IMR-90 (cell line): ENCODE measurements at regions not wholly inside any gene's neighbourhood (a gene's known extent, or its start where the extent isn't known, plus 50 kb on each side); places are given as distances from the start of the nearest gene placed in this dataset.
A peak's percentile ranks its signal among the peaks of the same experiment; 100 is the strongest.

Experiments
- ATAC-seq: fragments of 200-7000 bp; cut with Tn5 transposase; 2 replicates; pipeline ENCODE4 v1.9.1; 2020; ENCODE audit warnings: low read depth, mild to moderate bottlenecking, moderate library complexity
- BruUV-seq: library from RNA; stranded (reverse); fragments of 400-500 nt; replicated peaks from 2 replicates; lab custom pipeline; 2021; lab: Mats Ljungman, UMichigan
- CTCF ChIA-PET: fragments of 300-600 bp; formaldehyde crosslinking; extraction: SDS; loops from one replicate; lab custom pipeline; 2021; ENCODE audit warnings: antibody characterized with exemption; lab: Yijun Ruan, JAX
- POLR2A ChIA-PET: fragments of 300-600 bp; sonication (Branson Sonifier 250); formaldehyde crosslinking; loops from one replicate; lab custom pipeline; 2022; ENCODE audit warnings: antibody characterized with exemption; ENCODE audit not compliant: unreplicated experiment; lab: Charles Lee
- DNase-seq: peaks from one replicate; pipeline ENCODE4 v3.0.0; 2013
- H2AFZ ChIP-seq: replicated peaks from 2 replicates; pipeline ENCODE3; 2013; ENCODE audit warnings: low read length, mild to moderate bottlenecking; ENCODE audit not compliant: poor library complexity
- H2AK5ac ChIP-seq: 2 replicates; pipeline ENCODE4 v1.6.1; 2013; ENCODE audit warnings: low read depth, low read length, inconsistent platforms
- H2AK9ac ChIP-seq: replicated peaks from 2 replicates; pipeline ENCODE3; 2013; ENCODE audit warnings: mild to moderate bottlenecking, low read depth, low read length, moderate library complexity; ENCODE audit not compliant: poor library complexity
- H2BK120ac ChIP-seq: 2 replicates; pipeline ENCODE4 v1.6.1; 2013; ENCODE audit warnings: low read depth, low read length, inconsistent platforms
- H2BK15ac ChIP-seq: 3 replicates; pipeline ENCODE4 v1.6.1; 2013; ENCODE audit warnings: low read depth, low read length, inconsistent platforms
- H2BK20ac ChIP-seq: 2 replicates; pipeline ENCODE4 v1.6.1; 2013; ENCODE audit warnings: low read depth, mild to moderate bottlenecking, inconsistent platforms, low read length, moderate library complexity
- H2BK5ac ChIP-seq: 2 replicates; pipeline ENCODE4 v1.6.1; 2013; ENCODE audit warnings: mild to moderate bottlenecking, low read depth, low read length, inconsistent platforms; ENCODE audit not compliant: poor library complexity, severe bottlenecking
- H3K14ac ChIP-seq: replicated peaks from 2 replicates; pipeline ENCODE4 v1.6.1; 2013; ENCODE audit warnings: low read depth, low read length, inconsistent platforms
- H3K18ac ChIP-seq: 2 replicates; pipeline ENCODE4 v1.6.1; 2013; ENCODE audit warnings: low read depth, low read length, control low read depth
- H3K23ac ChIP-seq: 2 replicates; pipeline ENCODE4 v1.6.1; 2013; ENCODE audit warnings: low read depth, low read length, inconsistent platforms
- H3K27ac ChIP-seq: 2 replicates; pipeline ENCODE4 v1.5.1; 2013; ENCODE audit warnings: mild to moderate bottlenecking, control low read depth, low read length; ENCODE audit not compliant: insufficient read depth
- H3K27me3 ChIP-seq: 2 replicates; pipeline ENCODE4 v1.6.1; 2013; ENCODE audit warnings: low read length; ENCODE audit not compliant: control insufficient read depth, insufficient read depth
- H3K36me3 ChIP-seq: 2 replicates; pipeline ENCODE4 v1.6.1; 2013; ENCODE audit warnings: low read length, mixed read lengths; ENCODE audit not compliant: control insufficient read depth, insufficient read depth
- H3K4ac ChIP-seq: 2 replicates; pipeline ENCODE4 v1.6.1; 2013; ENCODE audit warnings: low read depth, low read length, inconsistent platforms
- H3K4me1 ChIP-seq: 2 replicates; pipeline ENCODE4 v1.6.1; 2013; ENCODE audit warnings: low read length, mixed read lengths; ENCODE audit not compliant: control insufficient read depth, insufficient read depth
- H3K4me2 ChIP-seq: 2 replicates; pipeline ENCODE4 v1.6.1; 2013; ENCODE audit warnings: low read depth, mild to moderate bottlenecking, control low read depth, low read length, moderate library complexity
- H3K4me3 ChIP-seq: 2 replicates; pipeline ENCODE4 v1.5.1; 2013; ENCODE audit warnings: low read depth, mild to moderate bottlenecking, control low read depth, low read length, moderate library complexity; ENCODE audit not compliant: insufficient read depth
- H3K56ac ChIP-seq: 2 replicates; pipeline ENCODE4 v1.6.1; 2013; ENCODE audit warnings: low read length, inconsistent platforms; ENCODE audit not compliant: insufficient read depth; ENCODE audit errors: extremely low read depth
- H3K79me1 ChIP-seq, 2 experiments: 2 replicates each; pipeline ENCODE4 v1.6.1; 2013; ENCODE audit warnings: low read length in 2 of 2, inconsistent platforms in 1 of 2, low read depth in 1 of 2
- H3K9ac ChIP-seq: 2 replicates; pipeline ENCODE4 v1.6.1; 2013; ENCODE audit warnings: low read depth, low read length, control low read depth
- H3K9me1 ChIP-seq: 2 replicates; pipeline ENCODE4 v1.6.1; 2013; ENCODE audit warnings: low read length, inconsistent platforms; ENCODE audit not compliant: insufficient read depth
- H3K9me3 ChIP-seq: 2 replicates; pipeline ENCODE4 v1.6.1; 2013; ENCODE audit warnings: low read length; ENCODE audit not compliant: control insufficient read depth, insufficient read depth
- H4K20me1 ChIP-seq: 2 replicates; pipeline ENCODE4 v1.6.1; 2013; ENCODE audit warnings: low read length, inconsistent platforms; ENCODE audit not compliant: insufficient read depth
- H4K5ac ChIP-seq: 2 replicates; pipeline ENCODE4 v1.6.1; 2013; ENCODE audit warnings: mild to moderate bottlenecking, low read depth, low read length, control low read depth
- H4K8ac ChIP-seq, 2 experiments: 2 replicates each; pipeline ENCODE4 v1.6.1; 2013; ENCODE audit warnings: low read depth in 2 of 2, low read length in 2 of 2, control low read depth in 1 of 2, inconsistent platforms in 1 of 2
- H4K91ac ChIP-seq: 2 replicates; pipeline ENCODE4 v1.6.1; 2013; ENCODE audit warnings: low read depth, low read length, inconsistent platforms; ENCODE audit not compliant: insufficient read depth
- CEBPB ChIP-seq: IDR thresholded peaks from 2 replicates; pipeline ENCODE4 v1.6.1; 2012; ENCODE audit warnings: low read depth, low read length, improper control_type of control experiment
- CHD1 ChIP-seq: IDR thresholded peaks from 2 replicates; pipeline ENCODE4 v1.6.1; 2012; ENCODE audit warnings: low read depth, low read length, improper control_type of control experiment
- FOS ChIP-seq: fragments of 150-350 bp; IDR thresholded peaks from 2 replicates; pipeline ENCODE4 v1.6.1; 2016; ENCODE audit warnings: low read depth, low read length
- MAFK ChIP-seq: IDR thresholded peaks from 2 replicates; pipeline ENCODE4 v1.6.1; 2012; ENCODE audit warnings: low read depth, low read length, improper control_type of control experiment
- MAZ ChIP-seq: IDR thresholded peaks from 2 replicates; pipeline ENCODE4 v1.6.1; 2012; ENCODE audit warnings: low read depth, mild to moderate bottlenecking, low read length, improper control_type of control experiment, moderate library complexity, borderline replicate concordance
- MXI1 ChIP-seq: IDR thresholded peaks from 2 replicates; pipeline ENCODE4 v1.6.1; 2012; ENCODE audit warnings: low read depth, mild to moderate bottlenecking, low read length, moderate library complexity, borderline replicate concordance
- NFE2L2 ChIP-seq: fragments of 150-350 bp; IDR thresholded peaks from 2 replicates; pipeline ENCODE4 v1.6.1; 2016; ENCODE audit warnings: low read depth, mild to moderate bottlenecking, low read length
- POLR2A ChIP-seq: IDR thresholded peaks from 2 replicates; pipeline ENCODE4 v1.6.1; 2012; ENCODE audit warnings: mild to moderate bottlenecking, low read depth, low read length
- RAD21 ChIP-seq: IDR thresholded peaks from 2 replicates; pipeline ENCODE4 v1.6.1; 2012; ENCODE audit warnings: low read length, improper control_type of control experiment
- RFX5 ChIP-seq: IDR thresholded peaks from 2 replicates; pipeline ENCODE4 v1.8.0; 2012; ENCODE audit warnings: low read depth, mild to moderate bottlenecking, low read length, moderate library complexity
- SMC3 ChIP-seq: fragments of 150-350 bp; IDR thresholded peaks from 2 replicates; pipeline ENCODE4 v1.6.1; 2016; ENCODE audit warnings: low read depth, mild to moderate bottlenecking, antibody characterized with exemption, low read length, moderate library complexity
- WGBS, 2 experiments: methylation state at CpG; one replicate each; pipeline versions ENCODE4 v1.1.5 to v1.1.7; 2013; ENCODE audit warnings: missing lambda C conversion rate in 2 of 2; ENCODE audit not compliant: insufficient read length in 1 of 2; ENCODE audit errors: extremely low coverage in 2 of 2; 5-methylcytosine and 5-hydroxymethylcytosine counted together
- dilution Hi-C: fragments of 300-500 bp; cut with HindIII; formaldehyde crosslinking; loops from one replicate; pipeline ENCODE4 v1.14.3; 2018; ENCODE audit warnings: low sequenced_read_pairs; ENCODE audit not compliant: unreplicated experiment
- in situ Hi-C: fragments of 300-500 bp; cut with MboI; formaldehyde crosslinking; loops from 3 replicates; pipeline ENCODE4 v1.14.3; 2019; ENCODE audit warnings: low sequenced_read_pairs, inconsistent platforms, mixed read lengths
- intact Hi-C: fragments of 100-400 bp; cut with micrococcal nuclease; formaldehyde crosslinking; loops from 2 replicates; pipeline ENCODE4 v1.10.0; 2022
- TF ChIP-seq, protein P1 (sequence below): conservative IDR thresholded peaks from 2 replicates; pipeline ENCODE4 v1.5.1; 2012; ENCODE audit warnings: mild to moderate bottlenecking, low read depth, low read length, improper control_type of control experiment
- TF ChIP-seq, protein P2 (sequence below): fragments of 150-350 bp; IDR thresholded peaks from 2 replicates; pipeline ENCODE4 v1.6.1; 2016; ENCODE audit warnings: low read depth, mild to moderate bottlenecking, low read length, moderate library complexity, borderline replicate concordance
- TF ChIP-seq, protein P3 (sequence below): fragments of 150-350 bp; IDR thresholded peaks from 2 replicates; pipeline ENCODE4 v1.6.1; 2017; ENCODE audit warnings: mild to moderate bottlenecking, antibody characterized with exemption, low read length, low read depth

DNA sequence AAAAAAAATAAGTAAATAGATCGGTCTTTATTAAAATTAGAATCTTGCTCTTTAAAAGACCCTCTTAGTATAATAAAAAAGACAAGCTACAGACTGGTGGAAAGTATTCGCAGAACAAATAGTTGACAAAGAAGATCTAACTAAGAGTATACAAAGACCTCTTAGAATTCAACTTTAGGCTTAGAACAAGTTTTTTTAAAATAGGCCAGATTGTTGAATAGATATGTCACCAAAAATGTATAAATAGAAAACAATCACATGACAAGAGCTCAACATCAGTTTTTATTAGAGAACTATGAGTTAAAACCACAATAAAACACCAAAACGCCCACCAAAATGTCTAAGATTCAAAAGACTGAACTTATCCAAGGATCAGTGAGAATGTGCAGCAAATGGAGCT, 632.7 kb upstream of the PTCHD4 start:
- Histone ChIP-seq H3K27me3 (no peaks in the 10 kb centered on the region), H3K14ac (no peak overlapping the region; the same call in 1 of the 2 replicates), H2BK20ac (peak overlapping the region; percentile 22; the same call in 1 of the 2 replicates), H3K4me3 (no peak overlapping the region), H2AK9ac (no peak overlapping the region), H3K4me1 (peaks cover 2% of the 10 kb centered on the region), H3K9ac (no peak overlapping the region), H2BK120ac (no peak overlapping the region), H3K27ac (no peak overlapping the region), H4K5ac (no peak overlapping the region), H3K4ac (no peak overlapping the region), H2AFZ (no peak overlapping the region), H2AK5ac (no peak overlapping the region), H2BK15ac (no peak overlapping the region), H3K9me3 (no peaks in the 10 kb centered on the region), H3K4me2 (peak overlapping the region; percentile 40; the same call in 1 of the 2 replicates), H4K91ac (no peak overlapping the region), H3K79me1 (no peaks in the 10 kb centered on the region), H4K20me1 (no peaks in the 10 kb centered on the region), H4K8ac (no peak overlapping the region), H3K23ac (no peak overlapping the region), H2BK5ac (peak overlapping the region; percentile 75), H3K18ac (no peak overlapping the region), H3K56ac (no peak overlapping the region; the same call in 1 of the 2 replicates), H3K36me3 (no peaks in the 10 kb centered on the region), H3K9me1 (no peaks in the 10 kb centered on the region)
- ChIA-PET CTCF (no interaction called here), POLR2A (no interaction called here)
- in situ Hi-C loops (no loop called here), intact Hi-C loops (no loop called here), dilution Hi-C loops (no loop called here)
- BruUV-seq = no TSS peak
- whole genome bisulfite sequencing, 2 experiments = no CpG with 5 or more reads among the region's 3 CpGs
- DNase-seq (peak; percentile 29), ATAC-seq (peak; percentile 63)
- TF ChIP-seq RFX5 = no peak
- TF ChIP-seq, protein P1, sequence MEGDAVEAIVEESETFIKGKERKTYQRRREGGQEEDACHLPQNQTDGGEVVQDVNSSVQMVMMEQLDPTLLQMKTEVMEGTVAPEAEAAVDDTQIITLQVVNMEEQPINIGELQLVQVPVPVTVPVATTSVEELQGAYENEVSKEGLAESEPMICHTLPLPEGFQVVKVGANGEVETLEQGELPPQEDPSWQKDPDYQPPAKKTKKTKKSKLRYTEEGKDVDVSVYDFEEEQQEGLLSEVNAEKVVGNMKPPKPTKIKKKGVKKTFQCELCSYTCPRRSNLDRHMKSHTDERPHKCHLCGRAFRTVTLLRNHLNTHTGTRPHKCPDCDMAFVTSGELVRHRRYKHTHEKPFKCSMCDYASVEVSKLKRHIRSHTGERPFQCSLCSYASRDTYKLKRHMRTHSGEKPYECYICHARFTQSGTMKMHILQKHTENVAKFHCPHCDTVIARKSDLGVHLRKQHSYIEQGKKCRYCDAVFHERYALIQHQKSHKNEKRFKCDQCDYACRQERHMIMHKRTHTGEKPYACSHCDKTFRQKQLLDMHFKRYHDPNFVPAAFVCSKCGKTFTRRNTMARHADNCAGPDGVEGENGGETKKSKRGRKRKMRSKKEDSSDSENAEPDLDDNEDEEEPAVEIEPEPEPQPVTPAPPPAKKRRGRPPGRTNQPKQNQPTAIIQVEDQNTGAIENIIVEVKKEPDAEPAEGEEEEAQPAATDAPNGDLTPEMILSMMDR = no peak
- no peak for TF ChIP-seq CHD1
- TF ChIP-seq MAZ = no peak
- TF ChIP-seq, protein P2, sequence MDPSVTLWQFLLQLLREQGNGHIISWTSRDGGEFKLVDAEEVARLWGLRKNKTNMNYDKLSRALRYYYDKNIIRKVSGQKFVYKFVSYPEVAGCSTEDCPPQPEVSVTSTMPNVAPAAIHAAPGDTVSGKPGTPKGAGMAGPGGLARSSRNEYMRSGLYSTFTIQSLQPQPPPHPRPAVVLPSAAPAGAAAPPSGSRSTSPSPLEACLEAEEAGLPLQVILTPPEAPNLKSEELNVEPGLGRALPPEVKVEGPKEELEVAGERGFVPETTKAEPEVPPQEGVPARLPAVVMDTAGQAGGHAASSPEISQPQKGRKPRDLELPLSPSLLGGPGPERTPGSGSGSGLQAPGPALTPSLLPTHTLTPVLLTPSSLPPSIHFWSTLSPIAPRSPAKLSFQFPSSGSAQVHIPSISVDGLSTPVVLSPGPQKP = no peak
- TF ChIP-seq CEBPB = no peak
- no peak for TF ChIP-seq NFE2L2
- TF ChIP-seq MXI1 = no peak
- no peak for TF ChIP-seq RAD21
- no peak for TF ChIP-seq POLR2A
- TF ChIP-seq, protein P3, sequence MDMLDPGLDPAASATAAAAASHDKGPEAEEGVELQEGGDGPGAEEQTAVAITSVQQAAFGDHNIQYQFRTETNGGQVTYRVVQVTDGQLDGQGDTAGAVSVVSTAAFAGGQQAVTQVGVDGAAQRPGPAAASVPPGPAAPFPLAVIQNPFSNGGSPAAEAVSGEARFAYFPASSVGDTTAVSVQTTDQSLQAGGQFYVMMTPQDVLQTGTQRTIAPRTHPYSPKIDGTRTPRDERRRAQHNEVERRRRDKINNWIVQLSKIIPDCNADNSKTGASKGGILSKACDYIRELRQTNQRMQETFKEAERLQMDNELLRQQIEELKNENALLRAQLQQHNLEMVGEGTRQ = no peak
- no peak for TF ChIP-seq SMC3
- no peak for TF ChIP-seq MAFK
- no peak for TF ChIP-seq FOS
